Mesenchymal stem cell (in vitro differentiated cells and primary cell): ENCODE measurements at regions not wholly inside any gene's neighbourhood (a gene's known extent, or its start where the extent isn't known, plus 50 kb on each side); places are given as distances from the start of the nearest gene placed in this dataset.

ENCODE experiments used
- DNase-seq: peaks from one replicate; pipeline ENCODE4 v3.0.0-alpha.2; 2013
- H2AFZ ChIP-seq: one replicate; pipeline ENCODE4 v1.6.1; 2013; ENCODE audit warnings: low read depth, mild to moderate bottlenecking, control low read depth, inconsistent platforms, low read length, moderate library complexity
- H2AK5ac ChIP-seq: 2 replicates; pipeline ENCODE4 v1.6.1; 2013; ENCODE audit warnings: low read length, moderate library complexity, mild to moderate bottlenecking, inconsistent platforms; ENCODE audit not compliant: severe bottlenecking
- H2BK120ac ChIP-seq: one replicate; pipeline ENCODE4 v1.6.1; 2013; ENCODE audit warnings: low read depth, mild to moderate bottlenecking, inconsistent platforms, low read length, moderate library complexity
- H2BK12ac ChIP-seq, 2 experiments: one replicate each; pipeline ENCODE4 v1.6.1; 2013; ENCODE audit warnings: inconsistent platforms in 2 of 2, low read length in 2 of 2, mild to moderate bottlenecking in 2 of 2, moderate library complexity in 2 of 2, control low read depth in 1 of 2
- H2BK15ac ChIP-seq: one replicate; pipeline ENCODE4 v1.6.1; 2013; ENCODE audit warnings: mild to moderate bottlenecking, low read depth, inconsistent platforms; ENCODE audit not compliant: poor library complexity, severe bottlenecking
- H2BK5ac ChIP-seq: 2 replicates; pipeline ENCODE4 v1.6.1; 2013; ENCODE audit warnings: low read depth, mild to moderate bottlenecking, low read length, control low read depth, inconsistent platforms; ENCODE audit not compliant: poor library complexity, severe bottlenecking
- H3K14ac ChIP-seq, 2 experiments: one replicate each; pipeline ENCODE4 v1.6.1; 2013; ENCODE audit warnings: inconsistent platforms in 2 of 2, low read length in 2 of 2, control low read depth in 1 of 2, mild to moderate bottlenecking in 1 of 2, moderate library complexity in 1 of 2
- H3K18ac ChIP-seq, 2 experiments: one replicate each; pipeline ENCODE4 v1.6.1; 2013; ENCODE audit warnings: inconsistent platforms in 2 of 2, low read length in 2 of 2, control low read depth in 1 of 2, low read depth in 1 of 2, mild to moderate bottlenecking in 1 of 2
- H3K23ac ChIP-seq, 2 experiments: one replicate each; pipeline ENCODE4 v1.6.1; 2013; ENCODE audit warnings: inconsistent platforms in 2 of 2, low read length in 2 of 2, mild to moderate bottlenecking in 2 of 2, moderate library complexity in 2 of 2, control low read depth in 1 of 2
- H3K27ac ChIP-seq: 2 replicates; pipeline ENCODE4 v1.5.1; 2013; ENCODE audit warnings: mild to moderate bottlenecking, moderate library complexity, low read length, control low read depth, inconsistent platforms; ENCODE audit not compliant: poor library complexity, severe bottlenecking
- H3K27me3 ChIP-seq, 2 experiments: 2 replicates each; pipeline versions ENCODE4 v1.6.1 to v1.7.0; 2013; ENCODE audit warnings: low read length in 2 of 2, mild to moderate bottlenecking in 2 of 2, moderate library complexity in 2 of 2, control low read depth in 1 of 2, inconsistent platforms in 1 of 2; ENCODE audit not compliant: control insufficient read depth in 1 of 2, insufficient read depth in 1 of 2
- H3K36me3 ChIP-seq, 2 experiments: 2 replicates each; pipeline versions ENCODE4 v1.6.1 to v1.7.0; 2013; ENCODE audit warnings: low read length in 2 of 2, control low read depth in 1 of 2, inconsistent platforms in 1 of 2, low read depth in 1 of 2, mild to moderate bottlenecking in 1 of 2; ENCODE audit not compliant: insufficient read depth in 2 of 2, control insufficient read depth in 1 of 2
- H3K4ac ChIP-seq, 2 experiments: one replicate each; pipeline ENCODE4 v1.6.1; 2013; ENCODE audit warnings: inconsistent platforms in 2 of 2, low read length in 2 of 2, mild to moderate bottlenecking in 2 of 2, moderate library complexity in 2 of 2, control low read depth in 1 of 2, low read depth in 1 of 2
- H3K4me1 ChIP-seq: 2 replicates; pipeline ENCODE4 v1.6.1; 2013; ENCODE audit warnings: low read depth, low read length, control low read depth; ENCODE audit not compliant: control insufficient read depth, insufficient read depth
- H3K4me2 ChIP-seq: 2 replicates; pipeline ENCODE4 v1.6.1; 2013; ENCODE audit warnings: low read length, mild to moderate bottlenecking, inconsistent platforms; ENCODE audit not compliant: poor library complexity, severe bottlenecking
- H3K4me3 ChIP-seq, 2 experiments: 2 replicates each; pipeline versions ENCODE4 v1.5.1 to v1.7.0; 2013; ENCODE audit warnings: low read length in 2 of 2, mild to moderate bottlenecking in 2 of 2, control low read depth in 1 of 2, low read depth in 1 of 2; ENCODE audit not compliant: insufficient read depth in 1 of 2
- H3K79me1 ChIP-seq: replicated peaks from 2 replicates; pipeline ENCODE4 v1.6.1; 2013; ENCODE audit warnings: mild to moderate bottlenecking, control low read depth, low read length, inconsistent platforms; ENCODE audit not compliant: poor library complexity, severe bottlenecking
- H3K9ac ChIP-seq: 2 replicates; pipeline ENCODE4 v1.7.0; 2013; ENCODE audit warnings: mild to moderate bottlenecking, low read length, moderate library complexity
- H3K9me3 ChIP-seq: 2 replicates; pipeline ENCODE4 v1.7.0; 2013; ENCODE audit warnings: mild to moderate bottlenecking, low read length; ENCODE audit not compliant: control insufficient read depth
- H4K8ac ChIP-seq: one replicate; pipeline ENCODE4 v1.6.1; 2013; ENCODE audit warnings: inconsistent platforms, mild to moderate bottlenecking, low read length, moderate library complexity
- H4K91ac ChIP-seq: one replicate; pipeline ENCODE4 v1.6.1; 2013; ENCODE audit warnings: mild to moderate bottlenecking, low read length, inconsistent platforms
- WGBS: methylation state at CpG from one replicate; pipeline ENCODE4 v1.1.7; 2013; ENCODE audit warnings: mixed read lengths; 5-methylcytosine and 5-hydroxymethylcytosine counted together

DNA sequence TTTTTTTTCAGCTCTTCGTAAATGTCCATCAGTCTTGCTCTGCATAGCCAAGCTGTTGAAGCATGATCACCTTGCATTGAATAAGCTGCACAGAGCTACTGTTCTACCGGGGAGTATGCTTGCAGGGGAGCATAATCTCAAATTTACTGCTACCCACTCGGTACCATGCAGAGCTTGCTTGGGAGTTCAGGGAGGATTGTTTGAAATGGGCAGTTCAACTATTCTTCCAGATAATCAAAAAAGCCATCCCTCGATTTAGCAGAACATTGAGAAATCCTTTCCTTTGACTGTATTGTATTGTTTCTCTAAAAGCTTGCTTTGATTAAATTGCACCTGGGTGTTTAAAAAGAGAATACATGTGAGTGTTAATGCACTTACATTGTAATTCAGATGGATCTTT is 332.6 kb downstream of the UTRN start:
- H3K4me2 ChIP-seq = no peak overlapping the region
- H3K9ac ChIP-seq = no peak overlapping the region
- H2BK12ac ChIP-seq = no peak overlapping the region
- no peak overlapping the region for H4K8ac ChIP-seq
- H2AK5ac ChIP-seq = no peak overlapping the region
- H3K4me1 ChIP-seq = no peaks in the 10 kb centered on the region
- no peak overlapping the region for H2AFZ ChIP-seq
- no peak overlapping the region for H3K27ac ChIP-seq
- no peak for DNase-seq
- no peak overlapping the region for H3K14ac ChIP-seq
- H3K23ac ChIP-seq = no peak overlapping the region
- H2BK5ac ChIP-seq = no peak overlapping the region
- H2BK15ac ChIP-seq = no peak overlapping the region
- H3K9me3 ChIP-seq = no peaks in the 10 kb centered on the region
- H3K4me3 ChIP-seq = no peak overlapping the region
- peaks cover 0 to 4% of the 10 kb centered on the region in 2 experiments for H3K36me3 ChIP-seq
- no peak overlapping the region for H2BK120ac ChIP-seq
- WGBS = 80% methylated on average over 3 of the region's 4 CpGs
- H3K18ac ChIP-seq = no peak overlapping the region
- peaks cover 10% of the 10 kb centered on the region for H3K79me1 ChIP-seq
- H3K4ac ChIP-seq = no peak overlapping the region
- no peak overlapping the region for H4K91ac ChIP-seq
- H3K27me3 ChIP-seq = no peaks in the 10 kb centered on the region

DNA sequence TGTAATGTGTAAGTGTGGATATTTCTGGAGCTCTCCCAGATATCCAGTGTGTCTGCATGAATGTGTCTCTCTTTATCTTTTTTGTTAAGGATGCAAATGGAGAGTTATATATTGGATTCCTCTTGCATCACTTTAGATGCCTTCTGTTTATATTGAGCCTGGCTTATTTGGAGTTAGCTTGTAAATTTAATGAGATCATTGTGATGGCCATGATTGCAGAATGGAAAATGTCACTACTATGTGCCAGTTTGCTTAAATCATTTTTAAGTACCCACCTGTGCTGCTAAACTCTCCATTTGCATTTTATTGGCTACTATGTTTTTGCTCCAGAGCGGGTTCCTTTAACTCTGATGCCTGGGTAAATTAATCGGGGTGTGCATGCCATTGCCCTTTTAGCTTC is 334.8 kb downstream of the UTRN start:
- H2BK15ac ChIP-seq = no peak overlapping the region
- H3K9me3 ChIP-seq = no peaks in the 10 kb centered on the region
- H3K4me1 ChIP-seq = no peaks in the 10 kb centered on the region
- H3K9ac ChIP-seq = no peak overlapping the region
- H4K91ac ChIP-seq = no peak overlapping the region
- peaks cover 12% of the 10 kb centered on the region for H3K79me1 ChIP-seq
- H3K23ac ChIP-seq = no peak overlapping the region
- H3K27ac ChIP-seq = no peak overlapping the region
- H4K8ac ChIP-seq = no peak overlapping the region
- H3K4me2 ChIP-seq = no peak overlapping the region
- no peak overlapping the region for H2BK5ac ChIP-seq
- no peak overlapping the region for H2BK12ac ChIP-seq
- H3K14ac ChIP-seq = no peak overlapping the region
- H2AK5ac ChIP-seq = no peak overlapping the region
- H2BK120ac ChIP-seq = no peak overlapping the region
- no peak overlapping the region for H3K4me3 ChIP-seq
- no peaks in the 10 kb centered on the region for H3K27me3 ChIP-seq
- 95% methylated on average over 2 of the region's 2 CpGs for WGBS
- no peaks in the 10 kb centered on the region for H3K36me3 ChIP-seq
- no peak overlapping the region for H3K4ac ChIP-seq
- DNase-seq = peak; percentile 18
- no peak overlapping the region for H2AFZ ChIP-seq
- H3K18ac ChIP-seq = no peak overlapping the region

DNA sequence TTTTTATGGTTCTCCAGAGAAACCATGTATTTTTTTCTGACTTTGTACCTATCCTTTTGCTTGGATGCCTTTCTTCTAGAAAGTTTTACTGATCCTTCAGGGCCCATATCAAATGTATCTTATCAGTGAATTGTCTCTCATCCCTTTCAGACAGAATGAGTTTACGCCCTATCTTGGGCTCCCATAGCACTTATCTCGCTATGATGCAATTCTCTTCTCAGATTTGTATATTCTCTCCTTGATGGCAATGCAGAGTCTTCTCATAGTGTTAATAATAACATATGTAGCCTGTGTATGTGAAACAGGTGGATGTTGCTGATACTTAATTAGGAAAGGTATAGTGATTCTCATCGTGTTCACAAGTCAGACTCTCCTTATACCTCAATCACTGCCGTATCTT is 336.2 kb downstream of the UTRN start:
- Histone ChIP-seq H4K8ac (no peak overlapping the region), H2BK15ac (no peak overlapping the region), H3K14ac (no peak overlapping the region), H3K79me1 (peaks cover 12% of the 10 kb centered on the region), H2AFZ (no peak overlapping the region), H3K4ac (no peak overlapping the region), H3K9me3 (no peaks in the 10 kb centered on the region), H2BK120ac (no peak overlapping the region), H2BK12ac (no peak overlapping the region), H3K4me2 (no peak overlapping the region), H3K4me3 (no peak overlapping the region), H3K4me1 (no peaks in the 10 kb centered on the region), H2BK5ac (no peak overlapping the region), H3K18ac (no peak overlapping the region), H3K36me3 (no peaks in the 10 kb centered on the region), H3K27me3 (no peaks in the 10 kb centered on the region), H3K9ac (no peak overlapping the region), H3K23ac (no peak overlapping the region), H2AK5ac (no peak overlapping the region), H3K27ac (no peak overlapping the region), H4K91ac (no peak overlapping the region)
- WGBS = 100% methylated on average over 1 of the region's 4 CpGs
- no peak for DNase-seq

DNA sequence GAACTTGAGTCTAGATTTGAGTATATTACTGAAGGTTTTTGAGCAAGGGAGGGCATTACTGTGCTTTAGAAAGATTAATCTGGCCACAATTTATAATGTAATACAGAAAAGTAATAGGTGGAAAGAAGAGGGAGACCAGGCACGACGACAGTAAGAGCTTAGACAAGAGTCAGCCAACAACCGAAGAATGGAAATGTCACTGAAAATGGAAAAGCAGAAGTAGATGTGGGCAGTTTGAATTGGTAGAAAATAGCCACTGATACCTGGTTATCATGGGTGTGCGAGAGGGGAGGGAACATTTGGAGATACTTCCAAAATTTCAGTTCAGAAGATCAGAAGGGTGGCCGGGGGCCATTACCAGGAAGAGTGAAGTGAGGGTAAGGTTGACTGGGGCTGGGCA is 339.1 kb downstream of the UTRN start:
- Histone ChIP-seq H2BK15ac (no peak overlapping the region), H2BK120ac (no peak overlapping the region), H3K4me2 (no peak overlapping the region), H2AFZ (no peak overlapping the region), H3K4me3 (no peak overlapping the region), H2BK12ac (no peak overlapping the region), H3K9ac (no peak overlapping the region), H3K14ac (no peak overlapping the region), H2AK5ac (no peak overlapping the region), H3K4me1 (no peaks in the 10 kb centered on the region), H3K27me3 (no peaks in the 10 kb centered on the region), H4K8ac (no peak overlapping the region), H4K91ac (no peak overlapping the region), H3K4ac (no peak overlapping the region), H2BK5ac (no peak overlapping the region), H3K18ac (no peak overlapping the region), H3K9me3 (no peaks in the 10 kb centered on the region), H3K36me3 (no peaks in the 10 kb centered on the region), H3K79me1 (peaks cover 11% of the 10 kb centered on the region), H3K23ac (no peak overlapping the region), H3K27ac (no peak overlapping the region)
- WGBS = 96% methylated on average over 5 of the region's 5 CpGs
- DNase-seq = no peak
